AG04450 (cell line): ENCODE measurements at regions not wholly inside any gene's neighbourhood (a gene's known extent, or its start where the extent isn't known, plus 50 kb on each side); places are given as distances from the start of the nearest gene placed in this dataset.

Experiments
- CTCF ChIA-PET: fragments of 300-600, 350-600 bp; formaldehyde crosslinking; extraction: SDS; loops from one replicate; lab custom pipeline; 2022; ENCODE audit warnings: antibody characterized with exemption, inconsistent platforms; lab: Charles Lee
- POLR2A ChIA-PET: fragments of 350-600 bp; formaldehyde crosslinking; extraction: SDS; loops from one replicate; lab custom pipeline; 2021; ENCODE audit warnings: antibody characterized with exemption, inconsistent platforms; lab: Yijun Ruan, JAX
- DNase-seq: peaks from one replicate; pipeline ENCODE4 v3.0.0-alpha.2; 2011; ENCODE audit warnings: low read depth, low spot score
- H3K27ac ChIP-seq: one replicate; pipeline ENCODE4 v1.5.1; 2012; ENCODE audit warnings: low read depth, low read length, control low read depth
- H3K27me3 ChIP-seq: one replicate; pipeline ENCODE4 v1.6.0; 2012; ENCODE audit warnings: low read length; ENCODE audit not compliant: control insufficient read depth, insufficient read depth
- H3K4me3 ChIP-seq: 2 replicates; pipeline ENCODE4 v1.5.1; 2011; ENCODE audit warnings: mild to moderate bottlenecking, low read depth, low read length, control low read depth
- H3K9me3 ChIP-seq: 2 replicates; pipeline ENCODE4 v1.5.1; 2012; ENCODE audit warnings: low read length; ENCODE audit not compliant: control insufficient read depth, insufficient read depth
- CTCF ChIP-seq: IDR thresholded peaks from 2 replicates; pipeline ENCODE4 v1.5.1; 2011; ENCODE audit warnings: low read depth, low read length, control low read depth, inconsistent platforms

- Histone ChIP-seq H3K9me3 (no peaks in the 10 kb centered on the region; the same call in 1 of the 2 replicates), H3K27me3 (no peaks in the 10 kb centered on the region), H3K4me3 (no peak overlapping the region), H3K27ac (no peak overlapping the region)
- no peak for DNase-seq
- CTCF ChIA-PET, result no interaction called here
- TF ChIP-seq CTCF, result no peak
- POLR2A ChIA-PET, result no interaction called here
Measured at GRCh38 chr18:39779926-39780325, 2175.1 kb upstream of the PIK3C3 start.

- no peak for TF ChIP-seq CTCF
- Histone ChIP-seq H3K4me3 (no peak overlapping the region), H3K27ac (no peak overlapping the region), H3K27me3 (no peaks in the 10 kb centered on the region), H3K9me3 (no peaks in the 10 kb centered on the region; the same call in 1 of the 2 replicates)
- DNase-seq, result no peak
- ChIA-PET CTCF (no interaction called here), POLR2A (no interaction called here)
Measured at GRCh38 chr18:39776766-39777165, 2178.3 kb upstream of the PIK3C3 start.

- TF ChIP-seq CTCF, result no peak
- H3K27me3 ChIP-seq, result no peaks in the 10 kb centered on the region
- no peaks in the 10 kb centered on the region; the same call in 1 of the 2 replicates for H3K9me3 ChIP-seq
- no peak for DNase-seq
- no peak overlapping the region for H3K27ac ChIP-seq
- ChIA-PET CTCF (no interaction called here), POLR2A (no interaction called here)
- H3K4me3 ChIP-seq, result no peak overlapping the region
Measured at GRCh38 chr18:39774957-39775598, 2180.0 kb upstream of the PIK3C3 start.

GRCh38 chr18:39773646-39774045 is 2181.4 kb upstream of the PIK3C3 start:
- POLR2A ChIA-PET, result no interaction called here
- CTCF ChIA-PET, result no interaction called here
- no peak overlapping the region for H3K4me3 ChIP-seq
- no peak overlapping the region for H3K27ac ChIP-seq
- no peak for TF ChIP-seq CTCF
- no peaks in the 10 kb centered on the region; the same call in 1 of the 2 replicates for H3K9me3 ChIP-seq
- no peak for DNase-seq
- H3K27me3 ChIP-seq, result no peaks in the 10 kb centered on the region

GRCh38 chr18:39772155-39772919 is 2182.7 kb upstream of the PIK3C3 start:
- H3K27ac ChIP-seq, result no peak overlapping the region
- TF ChIP-seq CTCF, result no peak
- no peak for DNase-seq
- no peaks in the 10 kb centered on the region for H3K9me3 ChIP-seq
- ChIA-PET POLR2A (no interaction called here), CTCF (no interaction called here)
- no peaks in the 10 kb centered on the region for H3K27me3 ChIP-seq
- H3K4me3 ChIP-seq, result no peak overlapping the region
